ENCODE measurements at regions not wholly inside any gene's neighbourhood (a gene's known extent, or its start where the extent isn't known, plus 50 kb on each side); places are given as distances from the start of the nearest gene placed in this dataset.
A peak's percentile ranks its signal among the peaks of the same experiment; 100 is the strongest.
"Not testable (repeated sequence)": the region's sequence is repeated elsewhere in the genome, so short reads cannot be mapped to it uniquely, and the experiment has no call there.

GRCh38 chr11:130675917-130676316 lies 227.5 kb downstream of the ADAMTS15 start:
- no peak for DNase-seq

GRCh38 chr11:130677486-130678153 lies 229.2 kb downstream of the ADAMTS15 start:
- peak; percentile 85 for DNase-seq

GRCh38 chr11:130679247-130679646 lies 230.8 kb downstream of the ADAMTS15 start:
- no peak for DNase-seq

- not testable (repeated sequence) for DNase-seq
Observed at GRCh38 chr11:130682471-130682870, 233.8 kb downstream of the SNX19 start.

- peak; percentile 75 for DNase-seq
Observed at GRCh38 chr11:130689222-130689908, 226.9 kb downstream of the SNX19 start.

- DNase-seq, result peak; percentile 38
Observed at GRCh38 chr11:130691581-130691980, 224.7 kb downstream of the SNX19 start.

GRCh38 chr11:130692220-130692619 lies 224.1 kb downstream of the SNX19 start:
- no peak for DNase-seq

- no peak for DNase-seq
Observed at GRCh38 chr11:130693543-130693942, 222.7 kb downstream of the SNX19 start.

GRCh38 chr11:130694488-130695045 lies 221.7 kb downstream of the SNX19 start:
- DNase-seq, result no peak

GRCh38 chr11:130698174-130698573 lies 218.1 kb downstream of the SNX19 start:
- DNase-seq, result no peak

- no peak for DNase-seq
Observed at GRCh38 chr11:130699561-130699960, 216.7 kb downstream of the SNX19 start.

- DNase-seq, result no peak
Observed at GRCh38 chr11:130700092-130700491, 216.2 kb downstream of the SNX19 start.

GRCh38 chr11:130703489-130704190 lies 212.6 kb downstream of the SNX19 start:
- DNase-seq, result no peak

- peak; percentile 38 for DNase-seq
Observed at GRCh38 chr11:130705670-130706421, 210.4 kb downstream of the SNX19 start.

GRCh38 chr11:130706572-130706971 lies 209.7 kb downstream of the SNX19 start:
- peak; percentile 97 for DNase-seq

- no peak for DNase-seq
Observed at GRCh38 chr11:130707217-130707616, 209.1 kb downstream of the SNX19 start.

- DNase-seq, result no peak
Observed at GRCh38 chr11:130709531-130709930, 206.7 kb downstream of the SNX19 start.

- no peak for DNase-seq
Observed at GRCh38 chr11:130710021-130710420, 206.3 kb downstream of the SNX19 start.

- DNase-seq, result peak; percentile 16
Observed at GRCh38 chr11:130710497-130711012, 205.7 kb downstream of the SNX19 start.

- no peak for DNase-seq
Observed at GRCh38 chr11:130711193-130711592, 205.1 kb downstream of the SNX19 start.

GRCh38 chr11:130712480-130712879 lies 203.8 kb downstream of the SNX19 start:
- no peak for DNase-seq

Data from fibroblast of skin of abdomen (primary cell).